ENCODE measurements at regions not wholly inside any gene's neighbourhood (a gene's known extent, or its start where the extent isn't known, plus 50 kb on each side); places are given as distances from the start of the nearest gene placed in this dataset.

DNA sequence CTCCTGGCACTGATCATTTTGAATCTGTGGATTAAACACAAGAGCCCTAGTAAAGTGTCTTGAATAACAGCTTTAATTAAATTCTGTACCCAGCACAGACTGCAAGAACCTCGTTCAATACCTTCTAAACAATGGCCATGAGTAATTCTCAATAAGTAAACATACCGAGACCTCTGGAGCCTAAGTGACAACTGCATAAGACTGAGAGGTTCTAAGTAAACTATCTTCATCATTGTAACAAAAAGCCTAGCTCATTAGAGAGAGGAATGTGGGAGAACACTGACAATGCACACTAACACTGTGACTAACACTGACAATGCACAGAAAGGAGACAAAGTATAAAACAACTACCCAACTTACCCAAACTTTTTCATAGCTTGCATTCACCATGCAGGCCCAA lies 117.4 kb downstream of the ELAPOR2 start:
- TF ChIP-seq CTCF (IDR thresholded peaks at IDR 0.05), result no peak
- no peak for TF ChIP-seq POLR2A (IDR thresholded peaks at IDR 0.05)

All from esophagus squamous epithelium (tissue), 4 donors.